HepG2 (cell line): ENCODE measurements at regions not wholly inside any gene's neighbourhood (a gene's known extent, or its start where the extent isn't known, plus 50 kb on each side); places are given as distances from the start of the nearest gene placed in this dataset.

Experiments used
- ATAC-seq: fragments of 200-7000 bp; cut with Tn5 transposase; 3 replicates; pipeline ENCODE4 v1.9.1; 2020; ENCODE audit warnings: mild to moderate bottlenecking, moderate library complexity
- BruUV-seq: library from RNA; stranded (reverse); fragments of 400-500 nt; replicated peaks from 2 replicates; lab custom pipeline; 2021; lab: Mats Ljungman, UMichigan
- CTCF ChIA-PET: fragments of 300-600 bp; formaldehyde crosslinking; extraction: SDS; loops from one replicate; lab custom pipeline; 2021; ENCODE audit warnings: low total read pairs, inconsistent platforms, low intra/inter-chr PET ratio; lab: Yijun Ruan, JAX
- POLR2A ChIA-PET: fragments of 350-600 bp; sonication (Branson Sonifier 250); formaldehyde crosslinking; loops from one replicate; lab custom pipeline; 2020; ENCODE audit warnings: antibody characterized with exemption, inconsistent platforms; lab: Yijun Ruan, JAX
- DNase-seq: peaks from one replicate; pipeline ENCODE4 v3.0.0-alpha.2; 2015; ENCODE audit warnings: low spot score
- FAIRE-seq: peaks from 3 replicates; lab custom pipeline; 2011; peaks lifted over from hg19 to GRCh38; lab: Jason Lieb, UNC
- H2AFZ ChIP-seq: one replicate; pipeline ENCODE4 v1.6.1; 2011; ENCODE audit warnings: low read length, inconsistent platforms
- H3K27ac ChIP-seq: fragments of 300-600 bp; 3 replicates; pipeline ENCODE4 v1.8.0; 2011; ENCODE audit warnings: mixed run types, mild to moderate bottlenecking, mixed read lengths, low read length, inconsistent platforms; ENCODE audit not compliant: insufficient read depth; ENCODE audit errors: extremely low read length
- H3K27me3 ChIP-seq, 2 experiments: fragments of 200-600 bp in 1 of 2; 2 replicates in 1 of 2; 3 replicates in 1 of 2; pipeline versions ENCODE4 v1.6.0 to v1.8.0; 2011; ENCODE audit warnings: low read length in 2 of 2, mild to moderate bottlenecking in 2 of 2, moderate library complexity in 2 of 2, inconsistent platforms in 1 of 2; ENCODE audit not compliant: insufficient read depth in 2 of 2, control insufficient read depth in 1 of 2
- H3K36me3 ChIP-seq, 2 experiments: fragments of 200-600 bp in 1 of 2; replicated peaks in 1 of 2; 2 replicates in 1 of 2; 3 replicates in 1 of 2; pipeline versions ENCODE4 v1.5.1 to v1.8.0; 2011; ENCODE audit warnings: low read length in 2 of 2, inconsistent platforms in 1 of 2; ENCODE audit not compliant: insufficient read depth in 2 of 2, control insufficient read depth in 1 of 2
- H3K4me1 ChIP-seq: 2 replicates; pipeline ENCODE4 v1.5.1; 2012; ENCODE audit warnings: low read length, inconsistent platforms; ENCODE audit not compliant: insufficient read depth
- H3K4me2 ChIP-seq: 2 replicates; pipeline ENCODE4 v1.6.0; 2011; ENCODE audit warnings: low read depth, low read length, inconsistent platforms
- H3K4me3 ChIP-seq, 3 experiments: fragments of 200-600 bp in 1 of 3; sonication (generic), shearing (Covaris generic) in 1 of 3; replicated peaks in 1 of 3; 2 replicates each; pipeline ENCODE4 v1.5.1; 2011 to 2016; ENCODE audit warnings: low read length in 3 of 3, inconsistent platforms in 2 of 3, low read depth in 2 of 3, mild to moderate bottlenecking in 2 of 3, control low read depth in 1 of 3, mixed read lengths in 1 of 3; ENCODE audit not compliant: insufficient read depth in 1 of 3
- H3K79me2 ChIP-seq: one replicate; pipeline ENCODE4 v1.6.1; 2011; ENCODE audit warnings: low read length, inconsistent platforms; ENCODE audit not compliant: insufficient read depth
- H3K9ac ChIP-seq: 2 replicates; pipeline ENCODE4 v1.6.0; 2011; ENCODE audit warnings: mild to moderate bottlenecking, low read depth, low read length, inconsistent platforms; ENCODE audit not compliant: insufficient read depth
- H3K9me3 ChIP-seq: 2 replicates; pipeline ENCODE4 v1.5.1; 2012; ENCODE audit warnings: mild to moderate bottlenecking, low read length
- H4K20me1 ChIP-seq: 2 replicates; pipeline ENCODE4 v1.6.0; 2011; ENCODE audit warnings: inconsistent platforms, mild to moderate bottlenecking, low read length, moderate library complexity; ENCODE audit not compliant: insufficient read depth
- AFF4 ChIP-seq: sonication (generic); formaldehyde crosslinking; IDR thresholded peaks from 2 replicates; pipeline ENCODE4 v1.4.0; 2020; ENCODE audit warnings: missing genetic modification reagents
- ETV5 ChIP-seq: IDR thresholded peaks from 2 replicates; pipeline ENCODE4 v1.6.1; 2018; ENCODE audit warnings: missing biosample characterization, missing genetic modification reagents, inconsistent platforms, borderline replicate concordance
- GATAD2A ChIP-seq: IDR thresholded peaks from 2 replicates; pipeline ENCODE4 v1.6.1; 2016
- MEIS1 ChIP-seq: sonication (generic); formaldehyde crosslinking; IDR thresholded peaks from 2 replicates; pipeline ENCODE4 v1.9.0; 2021; ENCODE audit warnings: mild to moderate bottlenecking, missing genetic modification reagents, moderate library complexity, borderline replicate concordance
- SMYD3 ChIP-seq: sonication (generic); formaldehyde crosslinking; IDR thresholded peaks from 2 replicates; pipeline ENCODE4 v1.8.1; 2023; ENCODE audit warnings: mild to moderate bottlenecking, missing genetic modification reagents
- STAT6 ChIP-seq: sonication (generic); formaldehyde crosslinking; IDR thresholded peaks from 2 replicates; pipeline ENCODE4 v1.4.0; 2020; ENCODE audit warnings: missing genetic modification reagents, mild to moderate bottlenecking, borderline replicate concordance
- ZFP62 ChIP-seq: sonication (generic); formaldehyde crosslinking; IDR thresholded peaks from 2 replicates; pipeline ENCODE4 v1.4.0; 2020; ENCODE audit warnings: missing genetic modification reagents
- ZNF724P ChIP-seq: sonication (generic); formaldehyde crosslinking; IDR thresholded peaks from 2 replicates; pipeline ENCODE4 v1.8.0; 2022; ENCODE audit warnings: missing genetic modification reagents, borderline replicate concordance
- ZNF770 ChIP-seq: sonication (generic); formaldehyde crosslinking; IDR thresholded peaks from 2 replicates; pipeline ENCODE4 v1.5.0; 2020; ENCODE audit warnings: mild to moderate bottlenecking, missing genetic modification reagents
- ZNF780A ChIP-seq: sonication (generic); formaldehyde crosslinking; IDR thresholded peaks from 2 replicates; pipeline ENCODE4 v1.8.0; 2022; ENCODE audit warnings: mild to moderate bottlenecking, missing genetic modification reagents, moderate library complexity
- WGBS: methylation state at CpG from one replicate; pipeline ENCODE4 v1.1.6; 2017; ENCODE audit warnings: low lambda C conversion rate; 5-methylcytosine and 5-hydroxymethylcytosine counted together
- in situ Hi-C: cut with HindIII; loops from 2 replicates; pipeline ENCODE4 v1.10.0; 2017; ENCODE audit warnings: low pct_unique_long_range_greater_than_20kb; ENCODE audit not compliant: extremely low pct_ligation_motif_present
- intact Hi-C: fragments of 100-400 bp; cut with micrococcal nuclease; formaldehyde crosslinking; loops from one replicate; pipeline ENCODE4 v1.10.0; 2022; ENCODE audit not compliant: unreplicated experiment
- TF ChIP-seq, protein P1 (sequence below): sonication (generic); formaldehyde crosslinking; IDR thresholded peaks from 2 replicates; pipeline ENCODE4 v1.5.0; 2020; ENCODE audit warnings: mild to moderate bottlenecking, missing genetic modification reagents, borderline replicate concordance

- TF ChIP-seq, protein P1, sequence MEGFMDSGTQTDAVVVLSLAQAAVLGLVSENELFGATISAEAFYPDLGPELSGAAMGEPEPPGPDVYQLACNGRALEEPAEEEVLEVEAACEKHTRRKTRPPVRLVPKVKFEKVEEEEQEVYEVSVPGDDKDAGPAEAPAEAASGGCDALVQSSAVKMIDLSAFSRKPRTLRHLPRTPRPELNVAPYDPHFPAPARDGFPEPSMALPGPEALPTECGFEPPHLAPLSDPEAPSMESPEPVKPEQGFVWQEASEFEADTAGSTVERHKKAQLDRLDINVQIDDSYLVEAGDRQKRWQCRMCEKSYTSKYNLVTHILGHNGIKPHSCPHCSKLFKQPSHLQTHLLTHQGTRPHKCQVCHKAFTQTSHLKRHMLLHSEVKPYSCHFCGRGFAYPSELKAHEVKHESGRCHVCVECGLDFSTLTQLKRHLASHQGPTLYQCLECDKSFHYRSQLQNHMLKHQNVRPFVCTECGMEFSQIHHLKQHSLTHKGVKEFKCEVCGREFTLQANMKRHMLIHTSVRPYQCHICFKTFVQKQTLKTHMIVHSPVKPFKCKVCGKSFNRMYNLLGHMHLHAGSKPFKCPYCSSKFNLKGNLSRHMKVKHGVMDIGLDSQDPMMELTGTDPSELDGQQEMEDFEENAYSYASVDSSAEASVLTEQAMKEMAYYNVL (CRISPR knock-in tag): no peak
Measured at GRCh38 chr7:52365349-52365748, 670.1 kb upstream of the POM121L12 start (continued).

DNA sequence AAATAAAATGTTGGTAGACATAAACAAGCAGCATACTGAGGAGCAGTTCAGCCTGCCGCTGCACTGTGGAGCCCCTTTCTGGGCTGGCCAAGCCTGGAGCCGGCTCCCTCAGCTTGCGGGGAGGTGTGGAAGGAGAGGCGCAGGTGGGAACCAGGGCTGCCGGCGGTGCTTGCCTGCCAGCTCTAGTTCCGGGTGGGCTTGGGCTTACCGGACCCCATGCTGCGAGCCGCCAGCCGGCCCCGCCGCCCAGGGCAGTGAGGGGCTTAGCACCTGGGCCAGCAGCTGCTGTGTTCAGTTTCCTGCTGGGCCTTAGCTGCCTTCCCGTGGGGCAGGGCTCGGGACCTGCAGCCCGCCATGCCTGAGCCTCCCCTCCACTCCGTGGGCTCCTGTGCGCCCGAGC, 672.9 kb upstream of the POM121L12 start:
- Histone ChIP-seq H3K9me3 (peaks cover 35% of the 10 kb centered on the region), H3K4me2 (no peak overlapping the region), H3K4me3 (no peak overlapping the region), H3K79me2 (no peaks in the 10 kb centered on the region), H3K4me1 (no peaks in the 10 kb centered on the region), H3K27me3 (no peaks in the 10 kb centered on the region), H3K36me3 (no peaks in the 10 kb centered on the region), H4K20me1 (no peaks in the 10 kb centered on the region), H3K27ac (no peak overlapping the region), H3K9ac (no peak overlapping the region), H2AFZ (no peak overlapping the region)
- WGBS: 74% methylated on average over 3 of the region's 19 CpGs
- intact Hi-C loops: no loop called here
- ChIA-PET POLR2A (no interaction called here), CTCF (no interaction called here)
- FAIRE-seq: no peak
- no peak for DNase-seq
- BruUV-seq: no TSS peak
- ATAC-seq: no peak
- in situ Hi-C loops: no loop called here
- TF ChIP-seq STAT6 (CRISPR knock-in tag): no peak
- TF ChIP-seq SMYD3 (CRISPR knock-in tag): no peak
- TF ChIP-seq ETV5 (CRISPR knock-in tag): no peak
- TF ChIP-seq AFF4 (CRISPR knock-in tag): no peak
- no peak for TF ChIP-seq GATAD2A (CRISPR knock-in tag)
- TF ChIP-seq ZNF780A (CRISPR knock-in tag): no peak
- TF ChIP-seq MEIS1 (CRISPR knock-in tag): no peak
- TF ChIP-seq ZNF724P (CRISPR knock-in tag): no peak
- no peak for TF ChIP-seq ZNF770 (CRISPR knock-in tag)
- no peak for TF ChIP-seq ZFP62 (CRISPR knock-in tag)
